B cell (primary cell): ENCODE measurements at regions not wholly inside any gene's neighbourhood (a gene's known extent, or its start where the extent isn't known, plus 50 kb on each side); places are given as distances from the start of the nearest gene placed in this dataset.

Source experiments
- EZH2 ChIP-seq: IDR thresholded peaks from 2 replicates; pipeline ENCODE4 v1.6.1; 2012; ENCODE audit warnings: borderline replicate concordance, low read depth, mild to moderate bottlenecking, moderate library complexity, low read length; ENCODE audit not compliant: insufficient read depth, poor library complexity, severe bottlenecking
- TF ChIP-seq, protein P1 (sequence below): fragments of 200-600 bp; IDR thresholded peaks from one replicate; pipeline ENCODE4 v1.8.0; 2022; ENCODE audit warnings: antibody characterized with exemption, mild to moderate bottlenecking

DNA sequence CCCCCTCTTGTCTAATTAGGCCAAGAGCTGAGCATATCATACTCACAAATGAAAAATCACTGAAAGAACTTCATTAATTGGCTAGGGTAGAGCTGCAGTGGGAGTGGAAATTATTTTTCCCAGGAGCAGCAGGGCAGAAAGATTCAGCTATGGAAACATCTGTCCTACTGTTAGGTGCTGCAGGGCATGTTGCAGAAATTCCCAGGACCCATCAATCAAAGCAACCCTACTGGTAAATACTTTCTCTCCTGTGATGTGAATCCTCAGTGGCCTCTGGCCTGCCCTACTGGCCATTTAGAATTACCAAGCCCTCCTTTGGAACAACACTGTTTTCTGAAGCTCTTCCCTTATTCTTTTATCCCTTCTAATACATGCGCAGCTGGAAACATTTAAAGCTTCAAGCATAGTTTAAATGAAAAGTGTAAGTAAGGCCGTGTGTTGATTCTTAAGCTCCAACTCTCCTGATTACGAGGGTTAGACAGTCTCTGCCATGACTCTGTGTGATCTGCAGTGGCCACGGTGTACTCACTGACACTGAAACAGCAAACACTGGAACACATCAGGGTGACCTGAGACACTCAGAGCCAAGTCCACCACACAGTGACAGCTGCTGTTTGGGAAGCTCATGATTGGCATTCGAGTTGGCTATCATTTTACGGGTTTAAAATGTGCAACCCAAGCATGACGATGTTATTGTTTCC is 62.6 kb upstream of the TMCC3 start:
- TF ChIP-seq, protein P1, sequence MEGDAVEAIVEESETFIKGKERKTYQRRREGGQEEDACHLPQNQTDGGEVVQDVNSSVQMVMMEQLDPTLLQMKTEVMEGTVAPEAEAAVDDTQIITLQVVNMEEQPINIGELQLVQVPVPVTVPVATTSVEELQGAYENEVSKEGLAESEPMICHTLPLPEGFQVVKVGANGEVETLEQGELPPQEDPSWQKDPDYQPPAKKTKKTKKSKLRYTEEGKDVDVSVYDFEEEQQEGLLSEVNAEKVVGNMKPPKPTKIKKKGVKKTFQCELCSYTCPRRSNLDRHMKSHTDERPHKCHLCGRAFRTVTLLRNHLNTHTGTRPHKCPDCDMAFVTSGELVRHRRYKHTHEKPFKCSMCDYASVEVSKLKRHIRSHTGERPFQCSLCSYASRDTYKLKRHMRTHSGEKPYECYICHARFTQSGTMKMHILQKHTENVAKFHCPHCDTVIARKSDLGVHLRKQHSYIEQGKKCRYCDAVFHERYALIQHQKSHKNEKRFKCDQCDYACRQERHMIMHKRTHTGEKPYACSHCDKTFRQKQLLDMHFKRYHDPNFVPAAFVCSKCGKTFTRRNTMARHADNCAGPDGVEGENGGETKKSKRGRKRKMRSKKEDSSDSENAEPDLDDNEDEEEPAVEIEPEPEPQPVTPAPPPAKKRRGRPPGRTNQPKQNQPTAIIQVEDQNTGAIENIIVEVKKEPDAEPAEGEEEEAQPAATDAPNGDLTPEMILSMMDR = no peak
- TF ChIP-seq EZH2 = no peak
